HCT116 (cell line): ENCODE measurements at regions not wholly inside any gene's neighbourhood (a gene's known extent, or its start where the extent isn't known, plus 50 kb on each side); places are given as distances from the start of the nearest gene placed in this dataset.

Source experiments
- CEBPB ChIP-seq: IDR thresholded peaks from 2 replicates; pipeline ENCODE4 v1.6.1; 2012; ENCODE audit warnings: low read depth
- CTCF ChIP-seq, 3 experiments: fragments of 200-600 bp in 1 of 3; sonication (generic) in 1 of 3; IDR thresholded peaks in 2 of 3; conservative IDR thresholded peaks in 1 of 3; 2 replicates each; pipeline ENCODE4 v1.5.1; 2012 to 2017; ENCODE audit warnings: low read depth in 2 of 3, low read length in 2 of 3, antibody characterized with exemption in 1 of 3, borderline replicate concordance in 1 of 3, control low read depth in 1 of 3, mild to moderate bottlenecking in 1 of 3, mixed read lengths in 1 of 3, mixed run types in 1 of 3, moderate library complexity in 1 of 3; ENCODE audit not compliant: insufficient read depth in 1 of 3
- EZH2 ChIP-seq: fragments of 200-600 bp; sonication (generic); IDR thresholded peaks from 2 replicates; pipeline ENCODE4 v1.6.1; 2017; ENCODE audit warnings: antibody characterized with exemption, mixed run types
- FOSL1 ChIP-seq: IDR thresholded peaks from 2 replicates; pipeline ENCODE4 v1.6.1; 2012; ENCODE audit warnings: low read depth
- MAX ChIP-seq: IDR thresholded peaks from 2 replicates; pipeline ENCODE4 v1.6.1; 2012
- POLR2A ChIP-seq: IDR thresholded peaks from 2 replicates; pipeline ENCODE4 v1.7.0; 2011; ENCODE audit warnings: borderline replicate concordance; ENCODE audit not compliant: insufficient read depth, insufficient read length; ENCODE audit errors: extremely low read depth
- POLR2AphosphoS5 ChIP-seq: IDR thresholded peaks from 2 replicates; pipeline ENCODE4 v1.6.1; 2011; ENCODE audit warnings: mild to moderate bottlenecking, low read depth, low read length, moderate library complexity
- RAD21 ChIP-seq: IDR thresholded peaks from 2 replicates; pipeline ENCODE4 v1.6.1; 2012; ENCODE audit warnings: low read depth, mild to moderate bottlenecking
- REST ChIP-seq: IDR thresholded peaks from 2 replicates; pipeline ENCODE4 v1.6.1; 2012; ENCODE audit warnings: low read depth
- SRF ChIP-seq: IDR thresholded peaks from 2 replicates; pipeline ENCODE4 v1.6.1; 2012; ENCODE audit warnings: low read depth
- YY1 ChIP-seq: IDR thresholded peaks from 2 replicates; pipeline ENCODE4 v1.6.1; 2011; ENCODE audit warnings: low read length, low read depth, moderate library complexity, mild to moderate bottlenecking; ENCODE audit not compliant: insufficient replicate concordance; ENCODE audit errors: extremely low read depth
- ZBTB33 ChIP-seq: IDR thresholded peaks from 2 replicates; pipeline ENCODE4 v1.6.1; 2011; ENCODE audit warnings: mild to moderate bottlenecking, low read length, moderate library complexity; ENCODE audit not compliant: insufficient replicate concordance; ENCODE audit errors: extremely low read depth
- ZFX ChIP-seq: fragments of 450-650 bp; IDR thresholded peaks from 2 replicates; pipeline ENCODE4 v1.6.1; 2017

- TF ChIP-seq EZH2: no peak
- TF ChIP-seq CTCF (IDR thresholded peaks at IDR 0.05 in 2 of 3, conservative IDR thresholded peaks at IDR 0.05 in 1 of 3; ENCODE audit: borderline replicate concordance in 1 of 3, insufficient read depth in 1 of 3, low read depth in 2 of 3, low read length in 2 of 3): no peak
- TF ChIP-seq MAX: no peak
- TF ChIP-seq POLR2A: no peak
- TF ChIP-seq FOSL1: no peak
- no peak for TF ChIP-seq ZFX
- TF ChIP-seq POLR2AphosphoS5: no peak
- no peak for TF ChIP-seq REST
- no peak for TF ChIP-seq CEBPB
- no peak for TF ChIP-seq RAD21
- TF ChIP-seq SRF: no peak
- TF ChIP-seq YY1: no peak
- no peak for TF ChIP-seq ZBTB33
These were observed 299.8 kb downstream of the MIAT start for GRCh38 chr22:26957176-26957575.
